ENCODE measurements at regions not wholly inside any gene's neighbourhood (a gene's known extent, or its start where the extent isn't known, plus 50 kb on each side); places are given as distances from the start of the nearest gene placed in this dataset.
"Not testable (repeated sequence)": the region's sequence is repeated elsewhere in the genome, so short reads cannot be mapped to it uniquely, and the experiment has no call there.

DNA sequence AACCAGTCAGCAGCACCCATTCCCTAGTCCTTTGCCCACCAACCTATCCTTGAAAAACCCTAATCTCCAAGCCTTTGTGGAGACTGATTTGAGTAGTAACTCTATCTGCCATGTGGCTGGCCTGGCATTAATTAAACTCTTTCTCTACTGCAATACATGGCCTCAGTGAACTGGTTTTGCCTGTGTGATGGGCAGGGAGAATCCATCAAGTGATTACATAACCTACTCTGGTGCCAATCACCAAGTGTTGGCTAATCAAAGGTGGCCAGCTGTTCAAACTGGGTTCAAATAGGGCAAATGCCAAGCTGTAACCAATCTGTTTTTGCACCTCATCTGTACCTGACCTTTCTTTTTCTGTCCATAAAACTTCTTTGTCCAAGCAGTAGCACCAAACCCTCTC, 139.8 kb upstream of the XPO1 start:
- in situ Hi-C loops (cut with HindIII; ENCODE audit: low sequenced_read_pairs): no loop called here

DNA sequence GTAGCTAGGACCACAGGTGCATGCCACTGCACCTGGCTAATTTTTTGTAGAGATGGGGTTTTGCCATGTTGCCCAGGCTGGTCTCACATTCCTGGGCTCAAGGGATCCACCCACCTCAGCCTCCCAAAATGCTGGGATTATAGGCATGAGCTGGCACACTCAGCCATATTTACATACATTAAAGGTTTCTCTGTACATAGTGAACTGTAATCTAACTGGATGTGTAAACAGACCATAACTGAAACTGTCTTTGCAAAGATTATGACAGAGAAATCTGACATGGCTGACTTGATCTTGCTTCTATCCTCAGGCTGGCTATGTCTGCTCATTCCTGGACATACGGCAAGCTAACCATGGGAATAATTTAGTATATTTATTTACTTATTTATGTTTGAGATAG, 139.2 kb upstream of the XPO1 start:
- in situ Hi-C loops (cut with HindIII; ENCODE audit: low sequenced_read_pairs): no loop called here

DNA sequence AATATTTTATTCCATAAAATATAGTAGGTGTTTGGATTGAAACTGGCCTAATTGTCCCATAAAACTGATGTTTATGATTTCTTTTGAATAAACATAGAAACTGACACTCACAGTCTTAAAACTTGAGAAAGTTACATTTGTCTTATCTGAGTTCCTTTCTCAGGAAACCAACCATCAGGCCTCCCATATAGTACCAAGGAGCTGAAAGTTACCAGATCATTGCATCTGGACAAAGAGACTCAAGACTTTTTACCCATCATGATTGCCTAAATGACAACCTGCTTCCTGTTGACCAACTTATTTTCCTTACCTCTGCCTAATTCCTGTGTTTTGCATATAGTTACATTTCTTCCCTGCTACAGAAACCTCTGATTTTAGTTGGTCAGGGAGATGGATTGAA, 137.0 kb upstream of the XPO1 start:
- in situ Hi-C loops (cut with HindIII; ENCODE audit: low sequenced_read_pairs): no loop called here

DNA sequence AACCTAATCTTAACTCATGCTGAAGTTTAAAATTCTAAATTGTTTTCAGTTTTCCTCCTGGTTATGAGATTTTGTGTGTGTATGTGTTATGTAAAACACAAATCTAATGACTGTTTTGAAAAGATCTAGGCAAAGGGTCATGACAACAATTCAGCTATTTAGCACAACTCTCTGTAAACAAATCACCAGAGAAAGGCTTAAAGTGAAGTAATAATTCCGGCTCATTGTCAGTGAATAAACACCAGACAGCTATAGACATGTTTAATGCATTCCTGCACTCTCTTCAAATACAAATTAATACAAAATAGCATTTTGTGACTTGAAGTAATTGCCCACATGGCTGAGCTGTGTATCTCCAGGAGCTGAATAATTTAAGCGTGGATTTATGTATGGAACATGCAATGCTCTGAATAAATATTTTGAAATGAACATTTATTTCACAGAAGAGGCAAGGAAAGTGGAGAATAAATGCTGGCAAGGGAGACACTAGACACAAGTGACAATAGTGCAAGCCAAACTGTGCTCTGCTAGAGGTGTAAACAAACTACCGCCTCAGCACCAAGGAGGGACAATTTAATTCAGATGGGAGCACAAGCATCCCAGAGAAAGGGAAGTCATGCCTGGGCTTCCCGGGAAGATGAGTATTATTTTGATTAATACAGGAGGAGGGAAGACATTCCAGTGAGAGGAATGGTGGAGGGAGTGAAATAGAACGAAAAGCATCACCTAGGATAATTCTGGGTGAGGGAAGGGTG, 133.6 kb upstream of the XPO1 start:
- in situ Hi-C loops (cut with HindIII; ENCODE audit: low sequenced_read_pairs): no loop called here

DNA sequence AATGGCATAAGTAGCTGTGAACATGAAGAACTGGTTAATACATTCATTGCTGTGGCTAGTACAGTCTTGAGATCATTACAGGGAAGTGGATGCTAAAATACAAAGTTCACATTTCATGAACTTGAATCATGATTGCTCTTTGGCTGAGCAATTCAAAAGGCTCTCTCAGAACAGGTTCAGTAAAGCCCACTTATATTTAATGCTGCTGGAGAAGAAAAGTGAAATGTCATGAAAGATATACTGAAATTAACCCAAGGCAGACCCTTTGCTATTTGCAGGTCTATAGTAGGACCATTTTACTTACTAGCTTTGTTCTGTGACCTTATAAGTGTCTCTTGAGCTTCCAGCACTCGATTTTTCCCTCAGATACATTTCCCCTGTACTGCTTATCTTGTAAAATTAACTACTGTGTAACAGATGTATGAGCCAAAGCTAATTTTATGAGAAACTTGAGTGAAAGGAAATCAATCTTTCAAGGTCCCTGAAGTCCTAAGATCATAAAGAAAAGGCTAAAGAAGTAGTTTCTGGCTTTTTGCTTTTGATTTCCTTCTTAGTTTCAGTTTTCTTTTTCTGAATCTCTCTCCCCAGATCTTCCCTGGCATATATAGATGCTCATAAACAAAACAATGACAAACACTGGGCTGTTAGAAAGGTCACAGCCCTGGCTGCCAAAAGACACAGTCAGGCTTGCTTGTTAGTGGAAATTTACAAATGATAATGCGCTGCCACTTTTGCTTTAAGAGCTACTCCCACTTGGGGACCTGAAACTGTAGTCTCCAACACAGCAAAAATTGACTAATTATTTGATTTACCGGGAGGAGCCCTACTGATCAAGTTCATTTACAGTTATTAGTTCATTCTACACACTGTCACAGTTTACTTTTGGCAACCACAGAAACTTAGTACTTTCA, 132.7 kb upstream of the XPO1 start:
- in situ Hi-C loops (cut with HindIII; ENCODE audit: low sequenced_read_pairs): no loop called here

DNA sequence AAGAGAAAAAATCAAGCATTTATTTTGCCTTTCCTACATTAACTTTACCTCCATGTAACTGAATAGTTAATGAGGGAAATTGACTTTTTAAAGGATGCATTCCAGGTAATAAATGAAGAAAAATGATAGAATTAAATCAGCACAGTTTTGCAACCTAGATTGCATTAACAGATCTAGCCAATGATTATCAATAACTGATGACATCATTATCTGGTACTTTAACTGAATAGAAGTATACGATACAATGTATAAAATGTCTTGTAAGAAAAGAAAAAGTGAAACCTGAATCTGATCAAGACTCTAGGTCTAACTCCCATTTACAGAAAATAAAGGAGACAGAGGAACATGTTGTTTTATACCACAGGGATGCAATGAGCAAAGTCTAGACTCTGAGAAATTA, 126.0 kb upstream of the XPO1 start:
- in situ Hi-C loops (cut with HindIII; ENCODE audit: low sequenced_read_pairs): no loop called here

DNA sequence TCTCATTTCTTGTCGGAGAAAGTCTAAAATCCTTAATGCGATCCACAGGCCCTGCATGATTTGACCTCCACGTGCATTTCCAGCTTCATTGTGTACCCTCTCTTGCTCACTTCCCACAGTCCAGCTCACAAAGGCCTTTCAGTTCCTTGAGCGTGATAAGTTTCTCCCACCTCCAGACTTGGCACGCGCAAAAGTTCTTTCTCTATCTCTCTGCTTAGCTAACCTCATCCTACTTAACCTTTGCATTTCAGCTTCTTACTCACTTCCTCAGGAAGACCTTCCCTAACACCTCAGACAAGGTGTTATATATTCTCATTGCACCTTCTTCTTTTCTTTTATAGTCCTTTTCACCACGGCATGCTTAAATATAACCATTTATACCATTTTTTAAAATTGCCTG, 124.8 kb upstream of the XPO1 start:
- in situ Hi-C loops (cut with HindIII; ENCODE audit: low sequenced_read_pairs): no loop called here

DNA sequence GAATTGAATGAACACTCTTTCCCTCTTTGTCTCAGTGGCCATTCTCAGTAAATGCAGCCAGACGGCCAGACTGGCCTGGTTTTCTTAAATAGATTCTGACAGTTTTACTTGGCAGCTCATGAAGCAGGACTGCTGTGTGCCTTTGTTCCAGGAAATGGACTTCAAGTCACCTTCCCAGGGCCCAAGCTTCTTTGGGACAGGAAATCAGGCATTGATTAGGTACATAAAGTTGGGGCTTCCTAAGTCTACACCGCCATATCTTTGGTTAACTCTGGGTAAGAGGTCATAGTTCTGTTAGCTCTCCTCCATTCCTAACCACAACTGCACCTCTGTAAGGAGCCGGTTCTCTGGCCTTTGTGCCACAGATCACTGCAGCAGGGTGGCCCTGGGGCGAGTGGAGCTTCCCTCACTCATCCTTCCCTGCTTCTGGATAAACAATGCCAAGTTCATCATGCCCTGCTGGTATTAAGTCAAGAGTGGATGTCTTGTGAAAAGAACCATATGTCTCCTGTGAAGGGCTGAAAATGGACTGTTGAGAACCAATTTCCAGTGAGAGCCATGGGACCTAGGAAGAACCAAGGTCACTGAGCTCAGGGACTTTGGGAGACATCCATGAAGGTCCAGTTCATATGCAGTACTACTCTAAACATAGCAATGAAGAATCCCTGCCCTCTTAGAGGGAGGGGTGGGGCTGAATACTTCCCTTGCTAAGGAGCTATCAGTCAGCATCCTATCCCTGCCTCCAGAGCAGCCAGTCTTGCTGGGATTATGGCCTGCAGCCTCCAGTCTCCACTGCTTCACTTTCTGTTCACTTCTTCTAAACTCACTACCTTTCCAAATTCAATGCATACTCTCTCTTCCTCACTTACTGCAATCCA, 122.6 kb upstream of the XPO1 start:
- in situ Hi-C loops (cut with HindIII; ENCODE audit: low sequenced_read_pairs): no loop called here

DNA sequence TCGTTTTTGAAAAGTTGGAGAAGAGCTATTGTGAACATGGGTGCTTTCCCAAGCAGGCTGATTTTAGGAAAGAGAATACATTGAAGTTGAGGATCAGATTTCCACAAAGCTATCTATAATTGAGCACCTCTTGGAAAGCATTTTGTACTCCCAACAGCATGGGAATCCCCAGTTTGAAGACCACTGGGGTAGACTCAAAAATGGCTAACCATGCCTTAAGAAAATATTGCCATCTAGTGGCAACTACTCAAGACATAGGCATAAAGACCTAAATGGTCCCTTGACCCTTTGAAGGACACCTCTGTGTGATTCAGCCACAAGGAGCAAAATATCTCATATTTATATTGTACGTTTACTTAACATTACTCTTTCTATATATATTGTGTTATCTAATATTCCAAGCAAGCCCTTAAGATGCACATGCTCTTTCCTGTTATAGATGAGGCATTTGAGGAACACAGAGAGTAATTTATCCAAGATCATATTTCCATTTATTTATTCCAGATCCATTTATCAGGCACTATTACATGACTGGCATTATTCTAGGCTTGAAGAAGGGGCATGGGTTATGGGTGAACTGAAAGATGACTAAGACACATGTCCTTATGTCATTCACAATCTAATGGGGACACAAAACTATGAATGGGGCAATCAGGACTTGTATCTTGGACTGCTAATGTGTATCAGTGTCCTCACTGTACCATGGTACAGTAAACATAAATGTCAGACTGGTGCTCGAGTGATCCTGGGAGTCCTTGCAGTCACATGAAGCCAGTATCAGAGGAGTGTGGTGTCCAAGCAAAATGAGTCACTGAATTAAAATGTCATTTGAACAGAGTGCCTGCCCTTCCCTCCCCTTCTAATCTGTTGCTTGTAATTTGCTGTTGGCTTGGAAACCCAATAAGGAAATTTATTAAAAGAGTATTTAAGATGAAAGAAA, 121.0 kb upstream of the XPO1 start:
- in situ Hi-C loops (cut with HindIII; ENCODE audit: low sequenced_read_pairs): no loop called here

DNA sequence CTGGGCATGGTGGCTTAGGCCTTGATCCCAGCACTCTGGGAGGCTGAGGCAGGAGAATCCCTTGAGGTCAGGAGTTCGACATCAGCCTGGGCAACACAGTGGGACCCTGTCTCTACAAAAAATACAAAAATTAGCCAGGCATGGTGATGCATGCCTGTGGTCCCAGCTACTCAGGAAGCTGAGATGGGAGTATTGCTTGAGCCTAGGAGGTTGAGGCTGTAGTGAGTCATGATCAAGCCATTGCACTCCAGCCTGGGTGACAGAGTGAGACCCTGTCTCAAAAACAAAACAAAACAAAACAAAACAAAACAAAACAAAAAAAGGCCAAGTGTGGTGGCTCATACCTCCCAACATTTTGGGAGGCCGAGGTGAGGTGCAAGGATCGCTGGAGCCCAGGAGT, 111.8 kb upstream of the XPO1 start:
- in situ Hi-C loops (cut with HindIII; ENCODE audit: low sequenced_read_pairs): not testable (repeated sequence)

DNA sequence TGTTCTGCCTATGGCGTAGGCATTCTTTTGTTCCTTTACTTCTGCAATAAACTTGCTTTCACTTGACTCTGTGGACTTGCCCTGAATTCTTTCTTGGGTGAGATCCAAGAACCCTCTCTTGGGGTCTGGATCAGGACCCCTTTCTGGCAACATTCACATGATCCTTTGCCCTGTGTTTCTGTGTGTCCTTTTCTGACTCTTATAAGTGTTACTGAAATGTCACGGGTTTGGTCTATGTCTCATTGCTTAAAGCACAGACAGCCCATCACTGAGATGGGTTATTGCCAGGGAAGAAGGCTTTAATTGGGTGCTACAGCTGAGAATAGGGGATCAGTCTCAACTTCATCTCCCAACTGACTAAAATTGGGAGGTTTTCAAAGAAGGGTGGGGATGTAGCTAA, 110.9 kb upstream of the XPO1 start:
- in situ Hi-C loops (cut with HindIII; ENCODE audit: low sequenced_read_pairs): no loop called here

DNA sequence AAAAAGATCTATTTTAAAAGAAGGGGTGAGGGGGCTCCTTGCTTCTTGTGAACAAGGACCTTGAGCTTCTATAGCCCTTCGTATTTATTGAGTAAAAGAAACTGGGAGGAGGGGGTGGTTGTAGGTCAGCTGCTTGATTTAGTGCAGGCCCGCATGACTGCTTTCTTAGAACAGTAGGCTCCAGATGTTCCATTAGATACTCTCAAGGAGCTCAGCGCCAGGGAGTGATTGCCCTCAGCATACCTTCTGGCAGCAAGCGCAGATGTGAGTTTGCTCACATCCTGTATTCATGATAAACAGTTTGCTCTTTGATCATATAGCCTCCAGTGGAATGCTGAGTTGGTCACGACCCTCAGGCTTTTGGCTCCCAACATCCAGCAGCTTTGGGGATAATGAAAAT, 108.9 kb upstream of the XPO1 start:
- in situ Hi-C loops (cut with HindIII; ENCODE audit: low sequenced_read_pairs): no loop called here

DNA sequence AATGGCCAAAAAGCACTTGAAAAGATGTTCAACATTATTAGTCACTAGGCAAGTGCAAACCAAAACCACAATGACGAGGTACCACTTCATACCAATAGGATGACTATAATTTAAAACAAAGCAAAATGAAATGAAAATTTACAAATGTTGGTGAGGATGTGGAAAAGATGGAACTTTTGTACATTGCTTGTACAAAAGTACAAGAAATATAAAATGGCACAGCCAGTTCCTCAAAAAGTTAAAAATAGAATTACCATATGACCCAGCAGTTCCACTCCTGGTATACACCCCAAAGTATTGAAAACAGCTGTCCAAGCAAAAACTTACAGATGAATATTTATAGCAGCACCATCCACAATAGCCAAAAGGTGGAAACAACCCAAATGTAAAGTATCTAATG, 107.8 kb upstream of the XPO1 start:
- in situ Hi-C loops (cut with HindIII; ENCODE audit: low sequenced_read_pairs): no loop called here

DNA sequence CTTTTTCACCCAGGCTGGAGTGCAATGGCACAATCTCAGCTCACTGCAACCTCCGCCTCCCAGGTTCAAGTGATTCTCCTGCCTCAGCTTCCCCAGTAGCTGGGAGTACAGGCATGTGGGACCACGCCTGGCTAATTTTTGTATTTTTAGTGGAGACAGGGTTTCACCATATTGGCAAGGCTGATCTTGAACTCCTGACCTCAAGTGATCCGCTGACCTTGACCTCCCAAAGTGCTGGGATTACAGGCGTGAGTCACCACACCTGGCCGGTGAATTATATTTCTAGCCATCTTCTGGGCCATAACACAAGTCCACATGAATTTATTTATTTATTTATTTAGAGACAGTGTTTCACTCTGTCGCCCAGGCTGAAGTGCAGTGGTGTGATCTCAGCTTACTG, 105.0 kb upstream of the XPO1 start:
- in situ Hi-C loops (cut with HindIII; ENCODE audit: low sequenced_read_pairs): not testable (repeated sequence)

DNA sequence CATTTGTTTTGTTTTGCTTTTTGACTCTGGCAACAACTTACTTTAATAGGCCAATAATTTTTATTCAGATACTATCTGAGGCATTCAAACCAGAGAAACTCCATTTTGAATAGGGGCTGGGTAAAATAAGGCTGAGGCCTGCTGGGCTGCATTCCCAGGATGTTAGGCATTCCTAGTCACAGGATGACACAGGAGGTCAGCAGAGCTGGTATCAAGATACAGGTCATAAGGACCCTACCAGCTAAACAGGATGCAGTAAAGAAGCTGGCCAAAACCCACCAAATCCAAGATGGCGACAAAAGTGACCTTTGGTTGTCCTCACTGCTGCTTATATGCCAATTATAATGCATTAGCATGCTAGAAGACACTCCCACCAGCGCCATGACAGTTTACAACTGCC, 102.2 kb upstream of the XPO1 start:
- in situ Hi-C loops (cut with HindIII; ENCODE audit: low sequenced_read_pairs): no loop called here

DNA sequence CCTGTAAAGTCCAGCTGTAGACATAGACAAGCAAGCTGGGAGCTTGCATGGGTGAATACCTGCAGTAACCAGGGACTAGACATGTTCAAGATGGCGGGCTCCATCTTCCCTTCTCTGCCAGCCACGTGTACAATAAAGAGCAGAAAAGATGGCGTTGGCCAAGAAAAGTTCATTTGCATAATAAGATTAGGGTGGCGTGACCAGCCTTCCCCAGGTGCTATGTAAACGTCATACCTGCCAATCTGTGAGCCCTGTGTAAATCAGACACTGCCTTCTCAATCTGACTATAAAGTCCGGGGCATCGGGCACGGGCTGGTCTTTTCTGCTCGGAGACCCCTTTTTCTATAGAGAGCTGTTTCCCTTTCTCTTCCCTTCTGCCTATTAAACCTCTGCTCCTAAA, 101.6 kb upstream of the XPO1 start:
- in situ Hi-C loops (cut with HindIII; ENCODE audit: low sequenced_read_pairs): no loop called here

DNA sequence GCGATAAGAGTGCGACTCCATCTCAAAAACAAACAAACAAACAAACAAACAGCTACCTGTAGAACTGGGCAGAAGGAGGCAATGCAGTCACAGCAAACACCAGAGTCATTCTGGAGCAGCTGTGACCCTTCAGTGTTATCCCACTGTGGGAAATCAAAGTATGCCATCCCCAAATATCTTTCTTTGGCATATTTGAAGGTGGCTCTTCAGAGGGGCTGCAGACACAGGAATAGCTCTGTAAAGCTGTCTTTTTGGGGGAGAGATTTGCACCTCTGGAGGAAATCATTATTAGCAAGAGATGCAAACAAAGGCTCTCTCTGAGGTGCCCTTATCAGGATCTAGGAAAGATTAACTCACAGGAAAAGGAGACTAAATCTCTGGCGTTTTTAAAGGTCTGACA, 98.5 kb upstream of the XPO1 start:
- in situ Hi-C loops (cut with HindIII; ENCODE audit: low sequenced_read_pairs): no loop called here

DNA sequence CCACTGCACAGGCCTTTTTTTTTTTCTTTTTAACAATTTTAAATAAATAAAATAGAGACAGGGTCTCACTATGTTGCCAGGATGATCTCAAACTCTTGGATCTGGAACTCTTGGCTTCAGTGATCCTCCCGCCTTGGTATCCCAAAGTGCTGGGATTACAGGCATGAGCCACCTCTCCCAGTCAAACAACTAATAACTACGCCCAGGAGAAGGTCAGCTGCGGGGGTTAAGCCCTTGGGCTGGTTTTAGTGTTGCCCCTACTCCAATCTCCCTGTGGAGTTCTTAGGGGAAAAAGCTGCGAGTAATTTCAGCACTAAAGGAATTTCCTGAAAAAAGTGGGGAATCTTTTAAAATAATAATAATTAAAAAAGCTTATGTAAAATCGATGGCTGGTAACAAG, 96.4 kb upstream of the XPO1 start:
- in situ Hi-C loops (cut with HindIII; ENCODE audit: low sequenced_read_pairs): no loop called here

DNA sequence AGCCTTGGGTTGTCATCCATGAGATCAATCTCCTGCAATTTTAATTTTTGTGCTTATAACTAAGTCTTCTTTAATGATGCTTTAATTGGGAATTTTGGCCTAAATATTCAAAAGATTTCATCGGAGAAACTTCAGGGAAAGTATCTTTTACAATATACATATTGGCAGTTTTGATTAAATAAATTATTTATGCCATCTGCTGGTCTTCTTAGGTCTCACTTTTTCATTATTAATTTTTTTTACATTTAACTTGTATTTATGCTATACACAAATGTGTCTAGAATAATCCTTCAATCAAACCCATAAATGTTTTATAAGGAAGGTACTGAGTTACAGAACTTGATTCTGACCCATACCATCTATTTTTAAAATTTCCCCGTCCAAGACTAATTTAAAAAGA, 95.1 kb upstream of the XPO1 start:
- in situ Hi-C loops (cut with HindIII; ENCODE audit: low sequenced_read_pairs): no loop called here

Data from DLD1 (cell line).